K562 (cell line): ENCODE measurements at regions not wholly inside any gene's neighbourhood (a gene's known extent, or its start where the extent isn't known, plus 50 kb on each side); places are given as distances from the start of the nearest gene placed in this dataset.

Experiments used
- ARID3B ChIP-seq: fragments of 250-450 bp; sonication (Bioruptor Pico); IDR thresholded peaks from 2 replicates; pipeline ENCODE4 v1.4.0; 2020; ENCODE audit warnings: borderline replicate concordance
- CREM ChIP-seq: IDR thresholded peaks from 2 replicates; pipeline ENCODE4 v1.6.1; 2014; ENCODE audit warnings: antibody characterized with exemption, low read depth
- DPF2 ChIP-seq: fragments of 450-650 bp; IDR thresholded peaks from 2 replicates; pipeline ENCODE4 v1.6.1; 2016
- HDAC2 ChIP-seq: fragments of 450-650 bp; IDR thresholded peaks from 2 replicates; pipeline ENCODE4 v1.6.1; 2016; ENCODE audit warnings: mild to moderate bottlenecking
- HDGF ChIP-seq: fragments of 450-650 bp; IDR thresholded peaks from 2 replicates; pipeline ENCODE4 v1.6.1; 2016
- JUN ChIP-seq, 2 experiments: sonication (generic) in 1 of 2; formaldehyde crosslinking in 1 of 2; IDR thresholded peaks; 2 replicates each; pipeline versions ENCODE4 v1.6.1 to v1.8.0; 2012 to 2022; ENCODE audit warnings: borderline replicate concordance in 2 of 2, mild to moderate bottlenecking in 2 of 2, improper control_type of control experiment in 1 of 2, low read depth in 1 of 2, low read length in 1 of 2, missing genetic modification reagents in 1 of 2
- JUND ChIP-seq, 2 experiments: IDR thresholded peaks; 2 replicates in 1 of 2; 3 replicates in 1 of 2; pipeline ENCODE4 v1.6.1; 2011; ENCODE audit warnings: borderline replicate concordance in 2 of 2, low read depth in 2 of 2, low read length in 2 of 2, improper control_type of control experiment in 1 of 2, missing biosample characterization in 1 of 2, missing genetic modification characterization in 1 of 2, missing genetic modification reagents in 1 of 2
- MEF2A ChIP-seq: IDR thresholded peaks from 2 replicates; pipeline ENCODE4 v1.6.1; 2011; ENCODE audit warnings: low read depth, mild to moderate bottlenecking, low read length, moderate library complexity; ENCODE audit not compliant: control insufficient read depth
- NBN ChIP-seq: fragments of 450-650 bp; IDR thresholded peaks from 2 replicates; pipeline ENCODE4 v1.6.1; 2016; ENCODE audit warnings: low read depth, mild to moderate bottlenecking
- NFATC3 ChIP-seq: fragments of 450-650 bp; IDR thresholded peaks from 2 replicates; pipeline ENCODE4 v1.6.1; 2017; ENCODE audit warnings: mild to moderate bottlenecking
- POLR2AphosphoS5 ChIP-seq: IDR thresholded peaks from 2 replicates; pipeline ENCODE4 v1.6.1; 2011; ENCODE audit warnings: mild to moderate bottlenecking, low read depth, low read length, moderate library complexity; ENCODE audit not compliant: control insufficient read depth, insufficient read depth
- SP2 ChIP-seq: IDR thresholded peaks from 2 replicates; pipeline ENCODE4 v1.6.1; 2011; ENCODE audit warnings: mild to moderate bottlenecking, low read depth, low read length, moderate library complexity; ENCODE audit not compliant: poor library complexity, severe bottlenecking; ENCODE audit errors: extremely low read depth
- TEAD2 ChIP-seq: fragments of 450-650 bp; IDR thresholded peaks from 2 replicates; pipeline ENCODE4 v1.6.1; 2016; ENCODE audit warnings: missing genetic modification characterization, control low read depth, missing compliant biosample characterization
- ZC3H11A ChIP-seq: IDR thresholded peaks from 2 replicates; pipeline ENCODE4 v1.6.1; 2012; ENCODE audit warnings: low read depth, low read length, improper control_type of control experiment
- ZNF512 ChIP-seq: IDR thresholded peaks from 2 replicates; pipeline ENCODE4 v1.6.1; 2016; ENCODE audit warnings: missing genetic modification characterization, missing compliant biosample characterization
- ZNF766 ChIP-seq: fragments of 200-800 bp; sonication (Bioruptor generic); conservative IDR thresholded peaks from 2 replicates; pipeline ENCODE4 v1.6.1; 2016; ENCODE audit warnings: missing genetic modification characterization, missing compliant biosample characterization
- TF ChIP-seq, protein P1 (sequence below): sonication (generic); formaldehyde crosslinking; IDR thresholded peaks from 2 replicates; pipeline ENCODE4 v1.4.0; 2020; ENCODE audit warnings: mild to moderate bottlenecking, missing genetic modification reagents

DNA sequence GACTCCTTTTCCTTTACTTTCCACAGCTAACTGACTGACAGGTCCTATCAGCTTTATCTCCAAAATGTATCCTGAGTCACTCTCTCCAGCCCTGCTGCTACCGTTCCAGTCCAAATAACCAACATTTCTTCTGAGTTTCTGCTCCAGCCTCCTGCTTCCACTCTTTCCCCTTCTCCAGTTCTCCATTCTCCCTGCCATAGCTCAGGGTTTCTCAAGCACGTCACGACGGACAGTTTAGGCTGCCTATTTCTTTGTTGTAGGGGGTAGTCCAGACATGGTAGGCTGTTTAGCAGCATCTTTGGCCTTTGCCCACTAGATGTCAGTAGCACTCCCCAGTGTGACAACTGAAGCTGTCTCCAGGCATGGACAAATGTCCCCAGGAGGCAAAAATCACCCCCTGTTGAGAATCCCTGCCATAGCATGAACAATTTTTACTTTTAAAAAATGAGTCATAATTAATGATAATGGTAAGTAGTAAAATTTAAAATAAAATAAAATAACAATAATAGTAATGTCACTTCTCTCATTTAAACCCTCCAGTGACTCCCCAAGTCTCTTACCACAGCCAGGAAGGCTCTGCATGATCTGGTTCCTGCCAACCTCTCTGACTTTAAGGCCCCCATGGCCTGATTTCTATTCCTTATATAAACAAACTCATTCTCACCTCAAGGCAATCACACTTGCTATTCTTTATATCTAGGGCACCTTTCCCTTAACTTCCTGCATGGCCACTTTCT is 105.4 kb upstream of the FER start (continued):
- TF ChIP-seq NFATC3 (0 out of 2 replicates have a peak, but pooled peaks have one; percentile 67), HDAC2 (0 out of 2 replicates have a peak, but pooled peaks have one; percentile 45), ZNF766 (CRISPR knock-in tag) (no peak), ZC3H11A (no peak), JUN (IDR thresholded peaks at IDR 0.05; ENCODE audit: borderline replicate concordance, low read depth, low read length) (0 out of 2 replicates have a peak, but pooled peaks have one; percentile 3), JUN (CRISPR knock-in tag; IDR thresholded peaks at IDR 0.05; ENCODE audit: borderline replicate concordance) (no peak), ARID3B (CRISPR knock-in tag) (no peak), NBN (peak; percentile 61; the same call in 1 of the 2 replicates), MEF2A (no peak), JUND (IDR thresholded peaks at IDR 0.05; ENCODE audit: borderline replicate concordance, low read depth, low read length) (peak; percentile 51; the same call in 1 of the 2 replicates), JUND (tag; IDR thresholded peaks at IDR 0.05; ENCODE audit: borderline replicate concordance, low read depth, low read length) (peak; percentile 60; the same call in 1 of the 3 replicates), TEAD2 (tag) (no peak), DPF2 (peak; percentile 87), POLR2AphosphoS5 (no peak), CREM (peak; percentile 62; the same call in 1 of the 2 replicates), HDGF (0 out of 2 replicates have a peak, but pooled peaks have one; percentile 39), SP2 (no peak), ZNF512 (peak; percentile 83)
- TF ChIP-seq, protein P1, sequence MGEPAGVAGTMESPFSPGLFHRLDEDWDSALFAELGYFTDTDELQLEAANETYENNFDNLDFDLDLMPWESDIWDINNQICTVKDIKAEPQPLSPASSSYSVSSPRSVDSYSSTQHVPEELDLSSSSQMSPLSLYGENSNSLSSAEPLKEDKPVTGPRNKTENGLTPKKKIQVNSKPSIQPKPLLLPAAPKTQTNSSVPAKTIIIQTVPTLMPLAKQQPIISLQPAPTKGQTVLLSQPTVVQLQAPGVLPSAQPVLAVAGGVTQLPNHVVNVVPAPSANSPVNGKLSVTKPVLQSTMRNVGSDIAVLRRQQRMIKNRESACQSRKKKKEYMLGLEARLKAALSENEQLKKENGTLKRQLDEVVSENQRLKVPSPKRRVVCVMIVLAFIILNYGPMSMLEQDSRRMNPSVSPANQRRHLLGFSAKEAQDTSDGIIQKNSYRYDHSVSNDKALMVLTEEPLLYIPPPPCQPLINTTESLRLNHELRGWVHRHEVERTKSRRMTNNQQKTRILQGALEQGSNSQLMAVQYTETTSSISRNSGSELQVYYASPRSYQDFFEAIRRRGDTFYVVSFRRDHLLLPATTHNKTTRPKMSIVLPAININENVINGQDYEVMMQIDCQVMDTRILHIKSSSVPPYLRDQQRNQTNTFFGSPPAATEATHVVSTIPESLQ = no peak
